ENCODE measurements at regions not wholly inside any gene's neighbourhood (a gene's known extent, or its start where the extent isn't known, plus 50 kb on each side); places are given as distances from the start of the nearest gene placed in this dataset.

DNA sequence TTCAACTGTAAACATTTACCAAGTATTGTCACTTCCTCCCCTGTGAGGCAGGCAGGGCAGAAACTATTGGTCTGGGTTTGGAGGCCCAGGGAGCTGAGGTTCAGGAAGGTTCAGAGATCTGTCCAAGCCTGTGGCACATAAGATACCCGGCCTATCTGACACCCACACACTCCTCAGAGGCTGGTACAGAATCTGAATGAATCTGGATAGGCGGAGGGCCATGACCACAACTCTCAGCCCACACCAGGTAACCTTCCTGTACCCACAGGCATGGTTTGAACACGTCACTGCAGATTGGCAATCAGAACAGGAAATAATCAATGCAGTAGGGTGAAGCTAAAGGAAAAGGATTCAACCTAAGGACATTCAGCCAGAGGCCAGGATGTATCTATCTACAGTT lies 92.8 kb upstream of the TMCC3 start:
- Histone ChIP-seq H3K79me2 (no peaks in the 10 kb centered on the region), H3K4me1 (ENCODE audit: insufficient read depth) (no peaks in the 10 kb centered on the region), H3K27me3 (no peaks in the 10 kb centered on the region), H4K20me1 (ENCODE audit: insufficient read depth, poor library complexity, severe bottlenecking) (no peaks in the 10 kb centered on the region), H3K4me3 (no peak overlapping the region), H3K27ac (no peak overlapping the region), H2AFZ (no peak overlapping the region), H3K9me2 (replicated peaks; ENCODE audit: insufficient read depth) (no peaks in the 10 kb centered on the region), H3K9me3 (ENCODE audit: low read depth) (no peaks in the 10 kb centered on the region), H3K36me3 (replicated peaks; ENCODE audit: insufficient read depth, low read depth) (no peaks in the 10 kb centered on the region), H3K4me2 (no peak overlapping the region)
- WGBS (ENCODE audit: low lambda C conversion rate, missing lambda C conversion rate), result 87% methylated on average over 3 of the region's 3 CpGs
- TF ChIP-seq EZH2phosphoT487 (IDR thresholded peaks at IDR 0.05; ENCODE audit: low read depth, severe bottlenecking, unreplicated experiment) (no peak), EZH2 (IDR thresholded peaks at IDR 0.05; ENCODE audit: borderline replicate concordance) (no peak), CTCF (IDR thresholded peaks at IDR 0.05; ENCODE audit: poor library complexity) (no peak)
- no peak for DNase-seq (ENCODE audit: low spot score)

DNA sequence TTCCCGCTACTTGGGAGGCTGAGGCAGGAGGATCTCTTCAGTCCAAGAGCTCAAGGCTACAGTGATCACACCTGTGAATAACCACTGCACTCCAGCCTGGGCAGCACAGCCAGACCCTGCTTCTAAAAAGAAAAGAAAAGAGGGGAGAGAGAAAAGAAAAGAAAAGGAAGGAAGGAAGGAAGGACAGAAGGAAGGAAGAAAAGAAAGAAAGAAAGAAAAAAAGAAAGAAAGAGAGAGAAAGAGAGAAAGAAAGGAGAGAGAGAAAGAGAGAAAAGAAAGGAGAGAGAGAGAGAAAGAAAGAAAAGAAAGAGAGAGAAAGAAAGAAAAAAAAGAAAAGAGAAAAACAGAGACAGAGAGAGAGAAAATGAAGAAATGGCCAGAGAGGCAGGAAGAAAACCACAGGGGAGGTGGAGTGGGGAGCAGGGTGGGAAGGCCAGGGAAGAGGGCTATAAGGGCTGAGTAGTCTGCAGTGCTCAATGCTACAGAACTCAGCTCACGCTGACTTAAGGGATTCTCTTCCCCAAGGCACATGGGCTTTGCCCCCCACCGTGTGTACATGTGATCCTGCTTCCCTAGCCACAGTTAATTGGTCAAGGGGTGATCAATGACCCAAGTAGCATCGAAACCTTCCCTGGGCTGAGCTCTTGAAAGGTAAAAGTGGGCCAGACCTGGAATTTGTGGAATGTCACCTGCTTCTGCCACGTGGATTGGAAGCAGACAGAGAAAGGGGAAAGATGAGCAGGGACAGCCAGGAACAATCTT lies 90.4 kb upstream of the TMCC3 start:
- Histone ChIP-seq H3K79me2 (no peaks in the 10 kb centered on the region), H4K20me1 (ENCODE audit: insufficient read depth, poor library complexity, severe bottlenecking) (no peaks in the 10 kb centered on the region), H2AFZ (no peak overlapping the region), H3K9me3 (ENCODE audit: low read depth) (no peaks in the 10 kb centered on the region), H3K4me1 (ENCODE audit: insufficient read depth) (no peaks in the 10 kb centered on the region), H3K27me3 (no peaks in the 10 kb centered on the region), H3K4me2 (no peak overlapping the region), H3K4me3 (no peak overlapping the region), H3K9me2 (replicated peaks; ENCODE audit: insufficient read depth) (no peaks in the 10 kb centered on the region), H3K27ac (no peak overlapping the region), H3K36me3 (replicated peaks; ENCODE audit: insufficient read depth, low read depth) (no peaks in the 10 kb centered on the region)
- WGBS (ENCODE audit: low lambda C conversion rate, missing lambda C conversion rate), result 34% methylated on average over 5 of the region's 5 CpGs
- no peak for TF ChIP-seq EZH2 (IDR thresholded peaks at IDR 0.05; ENCODE audit: borderline replicate concordance)
- TF ChIP-seq EZH2phosphoT487 (IDR thresholded peaks at IDR 0.05; ENCODE audit: low read depth, severe bottlenecking, unreplicated experiment), result no peak
- no peak for TF ChIP-seq CTCF (IDR thresholded peaks at IDR 0.05; ENCODE audit: poor library complexity)
- DNase-seq (ENCODE audit: low spot score), result no peak

DNA sequence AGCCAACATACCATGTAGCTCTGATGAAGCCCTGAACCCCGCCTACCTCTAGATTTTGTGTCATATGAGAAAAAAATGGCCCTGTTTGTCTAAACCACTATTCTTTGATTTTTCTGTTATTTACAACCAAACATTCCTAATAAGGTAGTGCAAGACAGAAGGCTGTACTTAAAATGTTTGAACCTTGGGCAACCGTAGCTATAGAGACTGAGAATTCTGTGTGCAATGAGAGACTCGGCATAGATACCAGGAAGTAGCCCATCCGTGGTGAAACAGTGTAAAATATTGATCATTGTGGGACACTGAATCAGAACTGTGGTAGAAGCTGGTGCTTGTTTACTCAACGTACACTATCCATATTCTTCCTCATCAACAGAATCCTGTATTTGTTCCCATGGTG lies 86.5 kb upstream of the TMCC3 start:
- WGBS (ENCODE audit: low lambda C conversion rate, missing lambda C conversion rate), result 93% methylated on average over 5 of the region's 5 CpGs
- H3K36me3 ChIP-seq (replicated peaks; ENCODE audit: insufficient read depth, low read depth), result no peaks in the 10 kb centered on the region
- no peaks in the 10 kb centered on the region for H4K20me1 ChIP-seq (ENCODE audit: insufficient read depth, poor library complexity, severe bottlenecking)
- no peak overlapping the region for H2AFZ ChIP-seq
- no peak overlapping the region for H3K4me3 ChIP-seq
- no peak for DNase-seq (ENCODE audit: low spot score)
- no peaks in the 10 kb centered on the region for H3K9me2 ChIP-seq (replicated peaks; ENCODE audit: insufficient read depth)
- H3K27ac ChIP-seq, result no peak overlapping the region
- TF ChIP-seq CTCF (IDR thresholded peaks at IDR 0.05; ENCODE audit: poor library complexity), result no peak
- no peak for TF ChIP-seq EZH2 (IDR thresholded peaks at IDR 0.05; ENCODE audit: borderline replicate concordance)
- TF ChIP-seq EZH2phosphoT487 (IDR thresholded peaks at IDR 0.05; ENCODE audit: low read depth, severe bottlenecking, unreplicated experiment), result no peak
- H3K4me2 ChIP-seq, result no peak overlapping the region
- no peaks in the 10 kb centered on the region for H3K9me3 ChIP-seq (ENCODE audit: low read depth)
- H3K27me3 ChIP-seq, result no peaks in the 10 kb centered on the region
- no peaks in the 10 kb centered on the region for H3K4me1 ChIP-seq (ENCODE audit: insufficient read depth)
- no peaks in the 10 kb centered on the region for H3K79me2 ChIP-seq

Data from hepatocyte (in vitro differentiated cells).